ENCODE measurements at regions not wholly inside any gene's neighbourhood (a gene's known extent, or its start where the extent isn't known, plus 50 kb on each side); places are given as distances from the start of the nearest gene placed in this dataset.
"Not testable (repeated sequence)": the region's sequence is repeated elsewhere in the genome, so short reads cannot be mapped to it uniquely, and the experiment has no call there.

DNA sequence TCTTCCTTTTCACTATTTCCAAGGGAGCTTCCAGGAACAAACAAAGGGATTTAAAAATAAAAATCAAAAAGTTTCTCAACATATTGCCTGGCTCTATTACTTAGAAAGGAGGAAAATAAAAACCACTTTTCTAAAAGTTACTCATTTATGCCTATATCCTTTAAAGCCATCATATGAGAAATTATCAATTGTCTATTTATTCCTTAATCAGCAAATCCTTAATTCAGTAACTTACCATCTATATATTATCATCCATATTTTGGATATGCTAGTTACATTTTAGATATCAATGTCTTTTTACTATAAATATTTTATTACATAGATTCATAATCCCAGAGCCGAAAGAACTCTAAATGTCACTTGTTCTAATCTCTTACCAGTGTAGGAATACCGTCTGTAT, 481.5 kb upstream of the ANO5 start:
- DNase-seq (ENCODE audit: extremely low read depth, low read depth) = no peak
- TF ChIP-seq, protein P1, sequence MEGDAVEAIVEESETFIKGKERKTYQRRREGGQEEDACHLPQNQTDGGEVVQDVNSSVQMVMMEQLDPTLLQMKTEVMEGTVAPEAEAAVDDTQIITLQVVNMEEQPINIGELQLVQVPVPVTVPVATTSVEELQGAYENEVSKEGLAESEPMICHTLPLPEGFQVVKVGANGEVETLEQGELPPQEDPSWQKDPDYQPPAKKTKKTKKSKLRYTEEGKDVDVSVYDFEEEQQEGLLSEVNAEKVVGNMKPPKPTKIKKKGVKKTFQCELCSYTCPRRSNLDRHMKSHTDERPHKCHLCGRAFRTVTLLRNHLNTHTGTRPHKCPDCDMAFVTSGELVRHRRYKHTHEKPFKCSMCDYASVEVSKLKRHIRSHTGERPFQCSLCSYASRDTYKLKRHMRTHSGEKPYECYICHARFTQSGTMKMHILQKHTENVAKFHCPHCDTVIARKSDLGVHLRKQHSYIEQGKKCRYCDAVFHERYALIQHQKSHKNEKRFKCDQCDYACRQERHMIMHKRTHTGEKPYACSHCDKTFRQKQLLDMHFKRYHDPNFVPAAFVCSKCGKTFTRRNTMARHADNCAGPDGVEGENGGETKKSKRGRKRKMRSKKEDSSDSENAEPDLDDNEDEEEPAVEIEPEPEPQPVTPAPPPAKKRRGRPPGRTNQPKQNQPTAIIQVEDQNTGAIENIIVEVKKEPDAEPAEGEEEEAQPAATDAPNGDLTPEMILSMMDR (IDR thresholded peaks at IDR 0.05; ENCODE audit: low read depth, low read length) = no peak

DNA sequence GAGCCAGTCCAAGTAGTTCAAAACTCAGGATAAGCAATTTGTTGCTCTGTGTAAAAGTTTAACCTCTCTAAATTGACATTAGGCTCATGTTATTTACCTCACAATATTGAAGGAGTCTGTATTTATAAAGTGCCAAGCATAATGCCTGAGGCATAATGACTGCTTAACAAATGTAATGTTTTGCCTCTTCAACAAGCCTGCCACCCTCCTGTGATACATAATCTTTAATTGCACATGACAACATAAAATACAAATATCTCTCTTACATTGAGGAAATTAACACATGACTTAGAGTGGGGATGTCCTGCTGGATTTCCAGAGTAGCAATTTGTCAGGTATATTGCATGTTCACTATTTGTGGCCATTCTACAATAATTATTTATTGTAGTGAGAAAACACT, 469.2 kb upstream of the ANO5 start:
- TF ChIP-seq, protein P1 (IDR thresholded peaks at IDR 0.05; ENCODE audit: low read depth, low read length) = no peak
- no peak for DNase-seq (ENCODE audit: extremely low read depth, low read depth)

DNA sequence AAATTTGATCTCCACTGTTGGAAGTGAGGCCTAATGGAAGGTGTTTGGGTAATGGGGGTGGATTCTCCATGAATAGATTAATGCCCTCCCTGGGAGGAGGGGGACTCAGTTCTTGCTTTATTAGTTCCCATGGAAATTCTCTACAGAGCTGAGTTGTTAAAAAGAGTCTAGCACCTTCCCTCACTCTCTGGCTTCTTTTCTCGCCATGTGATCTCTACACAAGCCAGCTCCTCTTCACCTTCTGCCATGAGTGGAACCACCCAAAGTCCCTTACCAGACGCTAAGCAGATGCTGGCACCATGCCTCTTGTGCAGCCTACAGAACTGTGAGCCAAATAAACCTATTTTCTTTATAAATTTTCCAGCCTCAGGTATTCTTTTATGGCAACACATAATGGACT, 465.8 kb upstream of the ANO5 start:
- TF ChIP-seq, protein P1 (IDR thresholded peaks at IDR 0.05; ENCODE audit: low read depth, low read length) = no peak
- no peak for DNase-seq (ENCODE audit: extremely low read depth, low read depth)

GRCh38 chr11:21736404-21736803, 456.5 kb upstream of the ANO5 start:
- DNase-seq (ENCODE audit: extremely low read depth, low read depth) = no peak
- TF ChIP-seq, protein P1 (IDR thresholded peaks at IDR 0.05; ENCODE audit: low read depth, low read length) = no peak

GRCh38 chr11:21752475-21753243, 440.2 kb upstream of the ANO5 start:
- not testable (repeated sequence) for DNase-seq (ENCODE audit: extremely low read depth, low read depth)

DNA sequence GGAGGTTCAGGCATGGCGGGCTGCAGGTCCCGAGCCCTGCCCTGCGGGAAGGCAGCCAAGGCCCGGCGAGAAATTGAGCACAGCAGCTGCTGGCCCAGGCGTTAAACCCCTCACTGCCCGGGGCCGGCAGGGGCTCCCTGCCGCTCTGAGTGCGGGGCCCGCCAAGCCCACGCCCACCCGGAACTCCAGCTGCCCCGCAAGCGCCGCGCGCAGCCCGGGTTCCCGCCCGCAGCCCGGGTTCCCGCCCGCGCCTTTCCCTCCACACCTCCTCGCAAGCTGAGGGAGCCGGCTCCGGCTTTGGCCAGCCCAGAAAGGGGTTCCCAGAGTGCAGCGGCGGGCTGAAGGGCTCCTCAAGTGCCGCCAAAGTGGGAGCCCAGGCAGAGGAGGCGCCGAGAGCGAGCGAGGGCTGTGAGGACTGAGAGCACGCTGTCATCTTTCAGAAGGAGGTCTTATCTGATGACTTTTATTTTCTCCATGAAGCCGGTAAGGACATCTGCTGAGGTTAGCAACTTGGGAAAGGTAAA, 439.6 kb upstream of the ANO5 start:
- DNase-seq (ENCODE audit: extremely low read depth, low read depth) = not testable (repeated sequence)

DNA sequence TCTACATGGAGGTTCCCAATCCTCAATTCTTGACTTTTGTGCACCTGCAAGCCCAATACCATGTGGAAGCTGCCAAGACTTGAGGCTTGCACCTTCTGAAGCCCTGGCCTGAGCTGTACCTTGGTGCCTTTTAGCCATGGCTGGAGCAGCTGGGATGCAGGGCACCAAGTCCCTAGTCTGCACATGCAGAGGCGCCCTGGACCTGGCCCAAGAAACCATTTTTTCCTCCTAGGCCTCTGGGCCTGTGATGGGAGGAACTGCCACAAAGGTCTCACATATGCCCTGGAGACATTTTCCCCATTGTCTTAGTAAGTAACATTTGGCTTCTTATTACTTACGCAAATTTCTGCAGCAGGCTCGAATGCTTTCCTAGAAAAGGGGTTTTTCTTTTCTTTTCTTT, 431.9 kb upstream of the ANO5 start:
- TF ChIP-seq, protein P1 (IDR thresholded peaks at IDR 0.05; ENCODE audit: low read depth, low read length) = no peak
- DNase-seq (ENCODE audit: extremely low read depth, low read depth) = no peak

DNA sequence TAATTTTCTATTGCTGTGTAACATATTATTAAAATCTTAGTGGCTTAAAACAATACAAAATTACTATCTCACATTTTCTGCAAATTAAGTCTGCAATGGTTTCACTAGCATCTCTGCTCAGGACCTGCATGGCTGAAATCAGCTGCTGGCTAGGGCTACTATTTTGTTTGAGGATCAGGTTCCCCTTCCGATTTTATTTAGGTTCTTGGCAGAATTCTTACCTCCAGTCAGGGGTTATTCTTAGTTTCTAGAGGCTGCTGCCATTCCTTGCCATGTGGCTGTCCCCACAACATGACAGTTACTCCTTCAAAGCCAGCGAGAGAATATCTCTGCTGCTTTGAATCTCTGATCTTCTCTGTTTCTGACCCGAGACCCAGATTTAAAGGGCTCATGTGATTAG, 424.5 kb upstream of the ANO5 start:
- DNase-seq (ENCODE audit: extremely low read depth, low read depth) = no peak

More for the DNA sequence above, 424.5 kb upstream of the ANO5 start:
- TF ChIP-seq, protein P1 (IDR thresholded peaks at IDR 0.05; ENCODE audit: low read depth, low read length) = no peak

Measured in AG09319 (cell line).